Gastroesophageal sphincter (tissue), 4 donors: ENCODE measurements at regions not wholly inside any gene's neighbourhood (a gene's known extent, or its start where the extent isn't known, plus 50 kb on each side); places are given as distances from the start of the nearest gene placed in this dataset.

ENCODE experiments used
- ATAC-seq: fragments of 150-250 bp; one replicate; pipeline ENCODE4 v1.9.1; 2016; ENCODE audit warnings: mild to moderate bottlenecking, moderate library complexity
- H3K27ac ChIP-seq, 4 donors: fragments of 200-600 bp; sonication (generic) in 3 of 4; 1 replicate in 3 of 4; 2 replicates in 1 of 4; pipeline ENCODE4 v1.5.1; 2016 to 2019
- H3K27me3 ChIP-seq: fragments of 200-600 bp; sonication (generic); one replicate; pipeline ENCODE4 v1.5.1; 2019
- H3K36me3 ChIP-seq, 2 donors: fragments of 200-600 bp; sonication (generic); one replicate each; pipeline ENCODE4 v1.5.1; 2019; ENCODE audit warnings: control low read depth in 1 of 2
- H3K4me1 ChIP-seq, 3 donors: fragments of 200-600 bp; sonication (generic); 1 replicate in 2 of 3; 2 replicates in 1 of 3; pipeline ENCODE4 v1.5.1; 2016 to 2019; ENCODE audit warnings: control low read depth in 2 of 3
- H3K4me3 ChIP-seq, 2 donors: fragments of 200-600 bp; sonication (generic); one replicate each; pipeline ENCODE4 v1.5.1; 2019; ENCODE audit warnings: mild to moderate bottlenecking in 1 of 2, moderate library complexity in 1 of 2
- H3K9me3 ChIP-seq, 3 donors: fragments of 200-600 bp; sonication (generic); one replicate each; pipeline ENCODE4 v1.5.1; 2017 to 2019; ENCODE audit warnings: control low read depth in 2 of 3
- EP300 ChIP-seq: sonication (generic); formaldehyde crosslinking; IDR thresholded peaks from one replicate; pipeline ENCODE4 v1.6.1; 2017; ENCODE audit warnings: antibody characterized with exemption, mild to moderate bottlenecking
- POLR2A ChIP-seq, 2 donors: fragments of 450-650 bp; IDR thresholded peaks; one replicate each; pipeline ENCODE4 v1.6.1; 2017; ENCODE audit warnings: antibody characterized with exemption in 2 of 2, mild to moderate bottlenecking in 2 of 2, moderate library complexity in 1 of 2
- POLR2AphosphoS5 ChIP-seq: sonication (generic); formaldehyde crosslinking; IDR thresholded peaks from one replicate; pipeline ENCODE4 v1.6.1; 2017; ENCODE audit warnings: antibody characterized with exemption
- WGBS, 2 donors: methylation state at CpG; one replicate each; pipeline ENCODE4 v1.1.5; 2018; ENCODE audit warnings: low coverage in 1 of 2; 5-methylcytosine and 5-hydroxymethylcytosine counted together
- TF ChIP-seq, protein P1 (sequence below), 4 experiments: fragments of 200-600 bp in 2 of 4; fragments of 450-650 bp in 2 of 4; sonication (generic) in 1 of 4; IDR thresholded peaks; one replicate each; pipeline ENCODE4 v1.5.1; 2017 to 2019; ENCODE audit warnings: antibody characterized with exemption in 4 of 4, mild to moderate bottlenecking in 2 of 4, moderate library complexity in 2 of 4

DNA sequence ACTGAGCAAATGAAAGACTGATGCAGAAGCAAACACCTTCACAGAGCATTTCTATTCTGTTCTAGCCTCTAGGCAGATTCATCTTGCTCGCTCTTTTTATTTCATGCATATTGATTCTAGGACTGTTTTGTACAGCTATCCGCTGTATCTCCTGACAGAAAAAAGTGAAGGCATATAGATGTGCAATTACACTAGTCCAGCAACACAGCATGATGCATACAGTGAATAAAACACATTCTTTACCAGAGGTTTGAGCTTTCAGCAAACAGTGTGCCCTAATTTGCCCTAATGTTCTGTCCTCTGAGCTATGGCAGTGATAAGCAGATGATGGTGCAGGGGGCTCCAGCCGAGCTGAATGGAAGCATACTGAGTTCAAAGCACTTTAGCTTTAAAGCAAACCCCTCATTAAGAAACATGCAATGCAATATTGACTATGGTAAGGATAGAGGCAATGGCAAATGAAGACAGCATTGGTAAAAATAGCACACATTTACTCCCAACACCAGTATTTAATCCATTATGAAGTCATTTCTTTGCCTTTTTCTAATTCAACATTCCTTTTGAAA is 141.2 kb upstream of the RGPD4 start:
- no peak for ATAC-seq
- Histone ChIP-seq H3K4me1 (no peaks in the 10 kb centered on the region), H3K9me3 (no peaks in the 10 kb centered on the region), H3K27me3 (no peaks in the 10 kb centered on the region), H3K36me3 (no peaks in the 10 kb centered on the region), H3K4me3 (no peak overlapping the region), H3K27ac (no peak overlapping the region)
- TF ChIP-seq EP300, result no peak
- TF ChIP-seq, protein P1, sequence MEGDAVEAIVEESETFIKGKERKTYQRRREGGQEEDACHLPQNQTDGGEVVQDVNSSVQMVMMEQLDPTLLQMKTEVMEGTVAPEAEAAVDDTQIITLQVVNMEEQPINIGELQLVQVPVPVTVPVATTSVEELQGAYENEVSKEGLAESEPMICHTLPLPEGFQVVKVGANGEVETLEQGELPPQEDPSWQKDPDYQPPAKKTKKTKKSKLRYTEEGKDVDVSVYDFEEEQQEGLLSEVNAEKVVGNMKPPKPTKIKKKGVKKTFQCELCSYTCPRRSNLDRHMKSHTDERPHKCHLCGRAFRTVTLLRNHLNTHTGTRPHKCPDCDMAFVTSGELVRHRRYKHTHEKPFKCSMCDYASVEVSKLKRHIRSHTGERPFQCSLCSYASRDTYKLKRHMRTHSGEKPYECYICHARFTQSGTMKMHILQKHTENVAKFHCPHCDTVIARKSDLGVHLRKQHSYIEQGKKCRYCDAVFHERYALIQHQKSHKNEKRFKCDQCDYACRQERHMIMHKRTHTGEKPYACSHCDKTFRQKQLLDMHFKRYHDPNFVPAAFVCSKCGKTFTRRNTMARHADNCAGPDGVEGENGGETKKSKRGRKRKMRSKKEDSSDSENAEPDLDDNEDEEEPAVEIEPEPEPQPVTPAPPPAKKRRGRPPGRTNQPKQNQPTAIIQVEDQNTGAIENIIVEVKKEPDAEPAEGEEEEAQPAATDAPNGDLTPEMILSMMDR (IDR thresholded peaks at IDR 0.05), result no peak
- no peak for TF ChIP-seq POLR2AphosphoS5
- TF ChIP-seq POLR2A (IDR thresholded peaks at IDR 0.05), result no peak
- WGBS, 2 donors, result 67 to 81% methylated on average over 3 of the region's 3 CpGs

- 63 to 70% methylated on average over 5 to 6 of the region's 6 CpGs for WGBS, 2 donors
- no peak overlapping the region for H3K4me3 ChIP-seq
- no peak overlapping the region for H3K27ac ChIP-seq
- H3K27me3 ChIP-seq, result no peaks in the 10 kb centered on the region
- no peaks in the 10 kb centered on the region for H3K9me3 ChIP-seq
- TF ChIP-seq, protein P1 (IDR thresholded peaks at IDR 0.05), result no peak
- no peak for TF ChIP-seq POLR2AphosphoS5
- no peak for TF ChIP-seq EP300
- TF ChIP-seq POLR2A (IDR thresholded peaks at IDR 0.05), result no peak
- ATAC-seq, result no peak
- H3K4me1 ChIP-seq, result no peaks in the 10 kb centered on the region
- H3K36me3 ChIP-seq, result no peaks in the 10 kb centered on the region
These were observed 139.6 kb upstream of the RGPD4 start for GRCh38 chr2:107687073-107687472.

- Histone ChIP-seq H3K4me3 (no peak overlapping the region), H3K4me1 (no peaks in the 10 kb centered on the region), H3K36me3 (no peaks in the 10 kb centered on the region), H3K27ac (no peak overlapping the region), H3K9me3 (no peaks in the 10 kb centered on the region), H3K27me3 (no peaks in the 10 kb centered on the region)
- no peak for ATAC-seq
- WGBS, 2 donors, result 80 to 93% methylated on average over 2 to 5 of the region's 5 CpGs
- TF ChIP-seq, protein P1 (IDR thresholded peaks at IDR 0.05), result no peak
- TF ChIP-seq EP300 (no peak), POLR2AphosphoS5 (no peak), POLR2A (IDR thresholded peaks at IDR 0.05) (no peak)
These were observed 138.6 kb upstream of the RGPD4 start for GRCh38 chr2:107688135-107688534.

DNA sequence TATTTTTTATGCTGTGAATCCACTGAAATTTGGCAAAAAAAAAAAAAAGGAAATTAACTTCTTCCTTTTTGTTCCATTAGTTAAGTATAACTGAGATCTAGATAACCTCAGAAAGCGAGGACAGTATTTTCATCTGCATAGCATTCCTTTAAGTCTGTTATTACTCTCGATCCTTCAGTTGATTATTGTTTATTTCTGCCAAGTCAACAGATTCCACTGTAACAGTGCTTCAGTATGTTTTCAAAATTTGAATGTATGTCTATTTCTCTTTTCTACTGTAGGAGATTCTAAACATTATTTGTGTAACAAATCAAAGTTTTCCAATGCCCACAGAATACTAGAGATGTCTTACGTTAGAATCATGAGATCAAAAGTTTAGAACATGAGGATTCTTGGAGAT is 133.1 kb upstream of the RGPD4 start:
- no peak for ATAC-seq
- no peak overlapping the region for H3K27ac ChIP-seq
- no peaks in the 10 kb centered on the region for H3K4me1 ChIP-seq
- H3K36me3 ChIP-seq, result no peaks in the 10 kb centered on the region
- H3K9me3 ChIP-seq, result no peaks in the 10 kb centered on the region
- TF ChIP-seq, protein P1 (IDR thresholded peaks at IDR 0.05), result no peak
- no peak overlapping the region for H3K4me3 ChIP-seq
- WGBS, 2 donors, result 79 to 80% methylated on average over 3 of the region's 3 CpGs
- no peaks in the 10 kb centered on the region for H3K27me3 ChIP-seq

- ATAC-seq, result no peak
- Histone ChIP-seq H3K27ac (no peak overlapping the region), H3K9me3 (no peaks in the 10 kb centered on the region), H3K36me3 (no peaks in the 10 kb centered on the region), H3K27me3 (no peaks in the 10 kb centered on the region), H3K4me3 (no peak overlapping the region), H3K4me1 (no peaks in the 10 kb centered on the region)
- WGBS, 2 donors, result 93 to 97% methylated on average over 5 of the region's 5 CpGs
- TF ChIP-seq POLR2AphosphoS5, result no peak
- no peak for TF ChIP-seq POLR2A (IDR thresholded peaks at IDR 0.05)
- TF ChIP-seq, protein P1 (IDR thresholded peaks at IDR 0.05), result no peak
These were observed 132.0 kb upstream of the RGPD4 start for GRCh38 chr2:107694667-107695066.
